Epithelial cell of esophagus (primary cell): ENCODE measurements at regions not wholly inside any gene's neighbourhood (a gene's known extent, or its start where the extent isn't known, plus 50 kb on each side); places are given as distances from the start of the nearest gene placed in this dataset.

Experiments
- DNase-seq: peaks from one replicate; pipeline ENCODE4 v3.0.0; 2010; ENCODE audit warnings: low read depth
- H3K4me3 ChIP-seq: 2 replicates; pipeline ENCODE4 v1.5.1; 2011; ENCODE audit warnings: mild to moderate bottlenecking, low read length, control low read depth
- TF ChIP-seq, protein P1 (sequence below): IDR thresholded peaks from 2 replicates; pipeline ENCODE4 v1.5.1; 2011; ENCODE audit warnings: low read depth, mild to moderate bottlenecking, low read length, control low read depth, inconsistent platforms; ENCODE audit not compliant: insufficient read depth; ENCODE audit errors: missing control alignments

DNA sequence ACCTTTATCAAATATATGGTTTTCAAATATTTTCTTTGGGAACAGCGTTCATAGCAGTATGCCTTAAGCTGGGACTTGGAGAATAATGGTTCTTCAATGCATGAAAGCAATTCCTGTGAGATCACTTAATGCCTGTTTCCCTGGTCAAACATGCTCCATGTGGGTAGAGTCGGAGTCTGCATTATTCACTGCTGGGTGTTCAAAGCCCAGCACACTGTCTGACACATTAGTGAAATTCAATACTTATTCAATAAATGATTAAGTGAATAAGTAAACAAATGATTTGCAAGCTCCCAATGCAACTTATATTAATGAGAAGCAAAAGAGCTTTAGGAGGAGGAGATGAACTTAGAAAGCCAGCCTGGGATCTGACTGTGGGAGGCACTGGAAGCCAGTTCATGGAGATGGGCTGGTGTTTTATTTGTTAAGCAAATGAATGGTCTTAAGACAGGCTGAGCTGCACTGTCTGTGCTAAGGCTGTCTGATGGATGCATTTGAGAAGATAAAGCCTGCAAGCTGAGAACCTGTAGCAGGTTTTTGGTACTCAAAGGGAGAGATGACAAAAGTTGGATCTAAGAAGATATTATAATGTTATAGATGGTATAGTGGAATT lies 490.8 kb downstream of the MCTP2 start:
- peak; percentile 73 for DNase-seq
- TF ChIP-seq, protein P1, sequence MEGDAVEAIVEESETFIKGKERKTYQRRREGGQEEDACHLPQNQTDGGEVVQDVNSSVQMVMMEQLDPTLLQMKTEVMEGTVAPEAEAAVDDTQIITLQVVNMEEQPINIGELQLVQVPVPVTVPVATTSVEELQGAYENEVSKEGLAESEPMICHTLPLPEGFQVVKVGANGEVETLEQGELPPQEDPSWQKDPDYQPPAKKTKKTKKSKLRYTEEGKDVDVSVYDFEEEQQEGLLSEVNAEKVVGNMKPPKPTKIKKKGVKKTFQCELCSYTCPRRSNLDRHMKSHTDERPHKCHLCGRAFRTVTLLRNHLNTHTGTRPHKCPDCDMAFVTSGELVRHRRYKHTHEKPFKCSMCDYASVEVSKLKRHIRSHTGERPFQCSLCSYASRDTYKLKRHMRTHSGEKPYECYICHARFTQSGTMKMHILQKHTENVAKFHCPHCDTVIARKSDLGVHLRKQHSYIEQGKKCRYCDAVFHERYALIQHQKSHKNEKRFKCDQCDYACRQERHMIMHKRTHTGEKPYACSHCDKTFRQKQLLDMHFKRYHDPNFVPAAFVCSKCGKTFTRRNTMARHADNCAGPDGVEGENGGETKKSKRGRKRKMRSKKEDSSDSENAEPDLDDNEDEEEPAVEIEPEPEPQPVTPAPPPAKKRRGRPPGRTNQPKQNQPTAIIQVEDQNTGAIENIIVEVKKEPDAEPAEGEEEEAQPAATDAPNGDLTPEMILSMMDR: no peak
- no peak overlapping the region for H3K4me3 ChIP-seq

DNA sequence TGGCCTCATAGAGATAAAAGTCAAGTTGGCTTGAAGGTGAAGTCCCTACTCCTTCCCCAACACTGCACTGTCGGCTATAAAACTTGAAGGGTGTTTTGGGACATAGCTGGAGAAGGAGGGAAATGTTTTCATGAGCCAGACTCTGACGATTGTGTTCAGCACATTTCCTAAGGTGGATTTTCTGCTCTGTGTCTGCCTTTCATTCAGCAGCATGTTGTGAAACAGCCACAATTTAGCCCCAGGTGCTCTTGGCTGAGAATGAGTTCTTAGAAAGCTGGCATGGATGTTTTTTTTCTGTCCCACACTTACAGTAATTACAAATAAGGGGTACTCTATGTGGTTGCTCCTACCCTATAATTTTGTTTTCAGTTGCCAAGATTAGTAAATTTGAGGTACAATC lies 492.4 kb downstream of the MCTP2 start:
- H3K4me3 ChIP-seq: no peak overlapping the region
- TF ChIP-seq, protein P1: no peak
- DNase-seq: peak; percentile 89

DNA sequence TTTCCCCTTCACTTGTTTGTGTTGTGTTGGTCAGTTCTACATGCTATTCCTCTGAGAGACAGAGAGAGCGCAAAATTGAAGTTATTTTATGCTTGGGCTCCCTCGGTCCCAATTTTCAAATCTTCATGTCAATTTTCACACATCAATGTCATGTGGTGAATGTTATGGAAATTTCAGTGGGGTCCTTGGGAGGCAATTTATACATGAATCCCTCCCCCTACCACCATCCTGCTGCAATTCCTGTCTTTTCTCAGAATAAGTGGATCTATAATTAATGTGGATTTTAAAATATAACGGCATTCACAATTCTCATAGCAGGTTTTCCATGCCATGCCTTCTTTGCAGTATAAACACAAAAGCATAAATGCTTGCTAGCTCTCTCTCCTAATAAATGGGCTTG lies 499.9 kb downstream of the MCTP2 start:
- no peak for DNase-seq
- TF ChIP-seq, protein P1: no peak
- H3K4me3 ChIP-seq: no peak overlapping the region

GRCh38 chr15:94734460-94734859 lies 503.1 kb downstream of the MCTP2 start:
- no peak for DNase-seq
- TF ChIP-seq, protein P1: no peak
- no peak overlapping the region for H3K4me3 ChIP-seq

GRCh38 chr15:94736236-94736635 lies 504.9 kb downstream of the MCTP2 start:
- DNase-seq: no peak
- TF ChIP-seq, protein P1: no peak
- no peak overlapping the region for H3K4me3 ChIP-seq

DNA sequence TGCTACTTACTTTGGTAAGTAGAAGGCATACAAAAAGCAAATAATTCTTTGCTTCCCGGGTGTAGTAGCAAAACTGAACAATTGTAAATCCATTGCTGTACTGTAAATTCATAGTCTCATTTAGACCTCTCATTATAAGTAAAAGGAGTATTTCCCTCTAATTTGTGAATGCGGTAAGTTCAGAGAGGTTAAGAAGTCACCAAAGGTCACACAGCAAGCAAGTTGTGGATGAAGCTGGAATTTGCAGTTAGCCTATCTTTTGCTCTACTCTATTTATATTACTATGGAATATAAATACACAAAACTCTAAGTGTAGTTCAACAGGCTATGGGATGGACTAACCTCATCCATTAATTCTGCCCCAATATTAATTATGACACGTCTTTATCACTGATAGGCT lies 508.3 kb downstream of the MCTP2 start:
- TF ChIP-seq, protein P1: no peak
- H3K4me3 ChIP-seq: no peak overlapping the region
- no peak for DNase-seq

GRCh38 chr15:94740469-94740868 lies 509.1 kb downstream of the MCTP2 start:
- TF ChIP-seq, protein P1: no peak
- H3K4me3 ChIP-seq: no peak overlapping the region
- DNase-seq: no peak
